ENCODE measurements at regions not wholly inside any gene's neighbourhood (a gene's known extent, or its start where the extent isn't known, plus 50 kb on each side); places are given as distances from the start of the nearest gene placed in this dataset.

- FAIRE-seq (no peak), DNase-seq (no peak)
- no peaks in the 10 kb centered on the region for H3K36me3 ChIP-seq (ENCODE audit: control insufficient read depth in 2 of 3, insufficient read depth in 3 of 3, low read length in 3 of 3)
- TF ChIP-seq CTCF (IDR thresholded peaks at IDR 0.05; ENCODE audit: borderline replicate concordance, extremely low read depth, insufficient read depth), result no peak
- no peak overlapping the region for H3K4me3 ChIP-seq (ENCODE audit: low read length in 3 of 3)
- H3K27me3 ChIP-seq (ENCODE audit: control insufficient read depth, insufficient read depth, low read length), result no peaks in the 10 kb centered on the region
- no peak overlapping the region for H3K27ac ChIP-seq (ENCODE audit: low read depth in 2 of 2, low read length in 2 of 2)
- H3K4me1 ChIP-seq (ENCODE audit: control insufficient read depth in 2 of 3, insufficient read depth in 2 of 3, low read depth in 1 of 3, low read length in 3 of 3), result no peaks in the 10 kb centered on the region
- H3K9ac ChIP-seq (ENCODE audit: low read length in 3 of 3), result no peak overlapping the region
- peaks cover 0 to 8% (median 0%) of the 10 kb centered on the region in 3 donors for H3K9me3 ChIP-seq (ENCODE audit: control insufficient read depth in 2 of 3, insufficient read depth in 1 of 3, low read length in 3 of 3)
- intact Hi-C loops (cut with DNase I), result no loop called here
Observed at GRCh38 chr4:58191109-58191508, 1080.9 kb upstream of the IGFBP7 start.

- no peak overlapping the region for H3K4me3 ChIP-seq (ENCODE audit: low read length in 3 of 3)
- FAIRE-seq, result no peak
- H3K27me3 ChIP-seq (ENCODE audit: control insufficient read depth, insufficient read depth, low read length), result no peaks in the 10 kb centered on the region
- peaks cover 0 to 8% (median 0%) of the 10 kb centered on the region in 3 donors for H3K9me3 ChIP-seq (ENCODE audit: control insufficient read depth in 2 of 3, insufficient read depth in 1 of 3, low read length in 3 of 3)
- DNase-seq, result no peak
- intact Hi-C loops (cut with DNase I), result no loop called here
- no peaks in the 10 kb centered on the region for H3K36me3 ChIP-seq (ENCODE audit: control insufficient read depth in 2 of 3, insufficient read depth in 3 of 3, low read length in 3 of 3)
- TF ChIP-seq CTCF (IDR thresholded peaks at IDR 0.05; ENCODE audit: borderline replicate concordance, extremely low read depth, insufficient read depth), result no peak
- H3K27ac ChIP-seq (ENCODE audit: low read depth in 2 of 2, low read length in 2 of 2), result no peak overlapping the region
- no peak overlapping the region for H3K9ac ChIP-seq (ENCODE audit: low read length in 3 of 3)
- H3K4me1 ChIP-seq (ENCODE audit: control insufficient read depth in 2 of 3, insufficient read depth in 2 of 3, low read depth in 1 of 3, low read length in 3 of 3), result no peaks in the 10 kb centered on the region
Observed at GRCh38 chr4:58188316-58188715, 1078.1 kb upstream of the IGFBP7 start.

GRCh38 chr4:58175024-58175423 lies 1064.8 kb upstream of the IGFBP7 start:
- FAIRE-seq (no peak), DNase-seq (no peak)
- intact Hi-C loops (cut with DNase I), result no loop called here
- Histone ChIP-seq H3K27me3 (ENCODE audit: control insufficient read depth, insufficient read depth, low read length) (no peaks in the 10 kb centered on the region), H3K9ac (ENCODE audit: low read length in 3 of 3) (no peak overlapping the region), H3K9me3 (ENCODE audit: control insufficient read depth in 2 of 3, insufficient read depth in 1 of 3, low read length in 3 of 3) (no peaks in the 10 kb centered on the region), H3K4me3 (ENCODE audit: low read length in 3 of 3) (no peak overlapping the region), H3K4me1 (ENCODE audit: control insufficient read depth in 2 of 3, insufficient read depth in 2 of 3, low read depth in 1 of 3, low read length in 3 of 3) (no peaks in the 10 kb centered on the region), H3K27ac (ENCODE audit: low read depth in 2 of 2, low read length in 2 of 2) (no peak overlapping the region), H3K36me3 (ENCODE audit: control insufficient read depth in 2 of 3, insufficient read depth in 3 of 3, low read length in 3 of 3) (no peaks in the 10 kb centered on the region)
- no peak for TF ChIP-seq CTCF (IDR thresholded peaks at IDR 0.05; ENCODE audit: borderline replicate concordance, extremely low read depth, insufficient read depth)

- FAIRE-seq, result no peak
Observed at GRCh38 chr4:58166490-58166889, 1056.3 kb upstream of the IGFBP7 start.

More at GRCh38 chr4:58166490-58166889, 1056.3 kb upstream of the IGFBP7 start:
- H3K4me3 ChIP-seq (ENCODE audit: low read length in 3 of 3), result no peak overlapping the region
- H3K27me3 ChIP-seq (ENCODE audit: control insufficient read depth, insufficient read depth, low read length), result no peaks in the 10 kb centered on the region
- H3K27ac ChIP-seq (ENCODE audit: low read depth in 2 of 2, low read length in 2 of 2), result no peak overlapping the region
- H3K9ac ChIP-seq (ENCODE audit: low read length in 3 of 3), result no peak overlapping the region
- H3K4me1 ChIP-seq (ENCODE audit: control insufficient read depth in 2 of 3, insufficient read depth in 2 of 3, low read depth in 1 of 3, low read length in 3 of 3), result no peaks in the 10 kb centered on the region
- no peak for TF ChIP-seq CTCF (IDR thresholded peaks at IDR 0.05; ENCODE audit: borderline replicate concordance, extremely low read depth, insufficient read depth)
- peak in 1 of 5 donors; percentile 12 for DNase-seq
- H3K36me3 ChIP-seq (ENCODE audit: control insufficient read depth in 2 of 3, insufficient read depth in 3 of 3, low read length in 3 of 3), result no peaks in the 10 kb centered on the region
- intact Hi-C loops (cut with DNase I), result no loop called here
- H3K9me3 ChIP-seq (ENCODE audit: control insufficient read depth in 2 of 3, insufficient read depth in 1 of 3, low read length in 3 of 3), result no peaks in the 10 kb centered on the region

Data from kidney (tissue), 13 donors.